ENCODE measurements at regions not wholly inside any gene's neighbourhood (a gene's known extent, or its start where the extent isn't known, plus 50 kb on each side); places are given as distances from the start of the nearest gene placed in this dataset.

DNA sequence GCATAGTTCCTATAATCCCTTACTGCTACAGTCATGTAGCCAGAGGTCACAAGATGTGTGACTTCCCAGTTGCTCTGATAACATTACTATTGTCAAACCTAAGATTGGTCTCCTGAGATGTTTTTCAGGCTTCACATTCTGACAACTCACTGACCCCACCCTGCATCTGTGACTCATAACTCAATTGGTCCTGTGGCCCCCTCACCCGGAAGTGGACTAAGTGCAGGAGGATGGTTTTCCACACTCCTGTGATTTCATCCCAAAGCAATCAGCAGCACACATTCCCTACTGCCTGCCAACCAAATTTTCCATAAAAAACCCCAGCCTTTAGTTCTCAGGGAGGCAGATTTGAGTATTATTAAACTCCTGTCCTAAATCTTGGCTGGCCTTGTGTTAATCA, 564.9 kb upstream of the ZNF385D start:
- no peak overlapping the region for H3K9ac ChIP-seq (ENCODE audit: low read depth, low read length, poor library complexity)
- WGBS, 2 donors (ENCODE audit: extremely low coverage in 2 of 2, insufficient read length in 2 of 2, insufficient replicate concordance in 1 of 2) = no CpG with 5 or more reads among the region's 1 CpG
- no peaks in the 10 kb centered on the region for H3K9me3 ChIP-seq (replicated peaks in 1 of 2; ENCODE audit: control insufficient read depth in 2 of 2, insufficient read depth in 1 of 2, low read depth in 1 of 2, low read length in 2 of 2)
- H3K4me3 ChIP-seq (ENCODE audit: low read length in 2 of 2) = no peak overlapping the region
- no peak overlapping the region for H3K4me2 ChIP-seq (ENCODE audit: insufficient read depth, low read length, poor library complexity, severe bottlenecking)
- H3K36me3 ChIP-seq (replicated peaks in 1 of 2; ENCODE audit: control insufficient read depth in 2 of 2, insufficient read depth in 2 of 2, low read length in 2 of 2) = no peaks in the 10 kb centered on the region
- no peak overlapping the region for H2AFZ ChIP-seq (ENCODE audit: low read length)
- no peaks in the 10 kb centered on the region for H3K79me1 ChIP-seq (ENCODE audit: low read depth, low read length)
- no peak overlapping the region for H2BK15ac ChIP-seq (ENCODE audit: low read length)
- H3K4me1 ChIP-seq (ENCODE audit: control insufficient read depth in 2 of 2, insufficient read depth in 1 of 2, low read depth in 1 of 2, low read length in 2 of 2) = no peaks in the 10 kb centered on the region
- H3K4ac ChIP-seq (ENCODE audit: low read length) = no peak overlapping the region
- H3K27ac ChIP-seq (replicated peaks; ENCODE audit: low read length) = no peak overlapping the region
- no peak overlapping the region for H3K23ac ChIP-seq (ENCODE audit: low read depth, low read length, poor library complexity)
- no peak overlapping the region for H4K8ac ChIP-seq (ENCODE audit: low read depth, low read length)
- H2BK120ac ChIP-seq (ENCODE audit: low read depth, low read length) = no peak overlapping the region
- H3K14ac ChIP-seq (ENCODE audit: low read length) = no peak overlapping the region
- no peak for DNase-seq (ENCODE audit: low spot score)
- H3K18ac ChIP-seq (ENCODE audit: low read length) = no peak overlapping the region
- no peak overlapping the region for H4K91ac ChIP-seq (ENCODE audit: low read depth, low read length, poor library complexity)
- H3K27me3 ChIP-seq (ENCODE audit: control insufficient read depth in 3 of 3, insufficient read depth in 3 of 3, low read depth in 1 of 3, low read length in 3 of 3) = no peaks in the 10 kb centered on the region
- no peak overlapping the region for H2BK12ac ChIP-seq (ENCODE audit: low read length)
- H2AK5ac ChIP-seq (ENCODE audit: low read depth, low read length) = no peak overlapping the region
- no peak overlapping the region for H2BK5ac ChIP-seq (ENCODE audit: low read length)

- H3K4me2 ChIP-seq (ENCODE audit: insufficient read depth, low read length, poor library complexity, severe bottlenecking) = no peak overlapping the region
- H3K27me3 ChIP-seq (ENCODE audit: control insufficient read depth in 3 of 3, insufficient read depth in 3 of 3, low read depth in 1 of 3, low read length in 3 of 3) = no peaks in the 10 kb centered on the region
- no peak overlapping the region for H4K8ac ChIP-seq (ENCODE audit: low read depth, low read length)
- no peak overlapping the region for H3K4me3 ChIP-seq (ENCODE audit: low read length in 2 of 2)
- H3K27ac ChIP-seq (replicated peaks; ENCODE audit: low read length) = no peak overlapping the region
- no peak overlapping the region for H2BK12ac ChIP-seq (ENCODE audit: low read length)
- WGBS, 2 donors (ENCODE audit: extremely low coverage in 2 of 2, insufficient read length in 2 of 2, insufficient replicate concordance in 1 of 2) = no CpG with 5 or more reads among the region's 5 CpGs
- H3K14ac ChIP-seq (ENCODE audit: low read length) = no peak overlapping the region
- no peak overlapping the region for H2BK5ac ChIP-seq (ENCODE audit: low read length)
- no peak overlapping the region for H3K23ac ChIP-seq (ENCODE audit: low read depth, low read length, poor library complexity)
- H3K79me1 ChIP-seq (ENCODE audit: low read depth, low read length) = no peaks in the 10 kb centered on the region
- no peak overlapping the region for H4K91ac ChIP-seq (ENCODE audit: low read depth, low read length, poor library complexity)
- no peak overlapping the region for H3K9ac ChIP-seq (ENCODE audit: low read depth, low read length, poor library complexity)
- H2BK120ac ChIP-seq (ENCODE audit: low read depth, low read length) = no peak overlapping the region
- H3K4ac ChIP-seq (ENCODE audit: low read length) = no peak overlapping the region
- no peak overlapping the region for H2BK15ac ChIP-seq (ENCODE audit: low read length)
- H3K36me3 ChIP-seq (replicated peaks in 1 of 2; ENCODE audit: control insufficient read depth in 2 of 2, insufficient read depth in 2 of 2, low read length in 2 of 2) = no peaks in the 10 kb centered on the region
- no peaks in the 10 kb centered on the region for H3K4me1 ChIP-seq (ENCODE audit: control insufficient read depth in 2 of 2, insufficient read depth in 1 of 2, low read depth in 1 of 2, low read length in 2 of 2)
- H3K9me3 ChIP-seq (replicated peaks in 1 of 2; ENCODE audit: control insufficient read depth in 2 of 2, insufficient read depth in 1 of 2, low read depth in 1 of 2, low read length in 2 of 2) = no peaks in the 10 kb centered on the region
- no peak for DNase-seq (ENCODE audit: low spot score)
- H3K18ac ChIP-seq (ENCODE audit: low read length) = no peak overlapping the region
- no peak overlapping the region for H2AFZ ChIP-seq (ENCODE audit: low read length)
- H2AK5ac ChIP-seq (ENCODE audit: low read depth, low read length) = no peak overlapping the region
These were observed 567.3 kb upstream of the ZNF385D start for GRCh38 chr3:22318325-22318724.

- H2AK5ac ChIP-seq (ENCODE audit: low read depth, low read length) = no peak overlapping the region
- H4K91ac ChIP-seq (ENCODE audit: low read depth, low read length, poor library complexity) = no peak overlapping the region
- no peak overlapping the region for H3K4me2 ChIP-seq (ENCODE audit: insufficient read depth, low read length, poor library complexity, severe bottlenecking)
- no peaks in the 10 kb centered on the region for H3K79me1 ChIP-seq (ENCODE audit: low read depth, low read length)
- H3K27ac ChIP-seq (replicated peaks; ENCODE audit: low read length) = no peak overlapping the region
- H3K4me3 ChIP-seq (ENCODE audit: low read length in 2 of 2) = no peak overlapping the region
- H3K4ac ChIP-seq (ENCODE audit: low read length) = no peak overlapping the region
- no peak overlapping the region for H4K8ac ChIP-seq (ENCODE audit: low read depth, low read length)
- H2BK15ac ChIP-seq (ENCODE audit: low read length) = no peak overlapping the region
- no peak overlapping the region for H2BK12ac ChIP-seq (ENCODE audit: low read length)
- no peak overlapping the region for H2BK120ac ChIP-seq (ENCODE audit: low read depth, low read length)
- no peak overlapping the region for H3K9ac ChIP-seq (ENCODE audit: low read depth, low read length, poor library complexity)
- no peaks in the 10 kb centered on the region for H3K9me3 ChIP-seq (replicated peaks in 1 of 2; ENCODE audit: control insufficient read depth in 2 of 2, insufficient read depth in 1 of 2, low read depth in 1 of 2, low read length in 2 of 2)
- no peak overlapping the region for H3K23ac ChIP-seq (ENCODE audit: low read depth, low read length, poor library complexity)
- no peak overlapping the region for H2AFZ ChIP-seq (ENCODE audit: low read length)
- no peaks in the 10 kb centered on the region for H3K36me3 ChIP-seq (replicated peaks in 1 of 2; ENCODE audit: control insufficient read depth in 2 of 2, insufficient read depth in 2 of 2, low read length in 2 of 2)
- no CpG with 5 or more reads among the region's 1 CpG for WGBS, 2 donors (ENCODE audit: extremely low coverage in 2 of 2, insufficient read length in 2 of 2, insufficient replicate concordance in 1 of 2)
- no peaks in the 10 kb centered on the region for H3K4me1 ChIP-seq (ENCODE audit: control insufficient read depth in 2 of 2, insufficient read depth in 1 of 2, low read depth in 1 of 2, low read length in 2 of 2)
- no peak for DNase-seq (ENCODE audit: low spot score)
- no peak overlapping the region for H3K18ac ChIP-seq (ENCODE audit: low read length)
- no peak overlapping the region for H2BK5ac ChIP-seq (ENCODE audit: low read length)
- H3K27me3 ChIP-seq (ENCODE audit: control insufficient read depth in 3 of 3, insufficient read depth in 3 of 3, low read depth in 1 of 3, low read length in 3 of 3) = no peaks in the 10 kb centered on the region
- no peak overlapping the region for H3K14ac ChIP-seq (ENCODE audit: low read length)
These were observed 568.4 kb upstream of the ZNF385D start for GRCh38 chr3:22319446-22319845.

GRCh38 chr3:22322861-22323260, 571.9 kb upstream of the ZNF385D start:
- DNase-seq (ENCODE audit: low spot score) = no peak
- H2AK5ac ChIP-seq (ENCODE audit: low read depth, low read length) = no peak overlapping the region
- no peak overlapping the region for H4K91ac ChIP-seq (ENCODE audit: low read depth, low read length, poor library complexity)
- no peak overlapping the region for H3K9ac ChIP-seq (ENCODE audit: low read depth, low read length, poor library complexity)
- H4K8ac ChIP-seq (ENCODE audit: low read depth, low read length) = no peak overlapping the region
- H3K9me3 ChIP-seq (replicated peaks in 1 of 2; ENCODE audit: control insufficient read depth in 2 of 2, insufficient read depth in 1 of 2, low read depth in 1 of 2, low read length in 2 of 2) = no peaks in the 10 kb centered on the region
- no peaks in the 10 kb centered on the region for H3K27me3 ChIP-seq (ENCODE audit: control insufficient read depth in 3 of 3, insufficient read depth in 3 of 3, low read depth in 1 of 3, low read length in 3 of 3)
- H3K36me3 ChIP-seq (replicated peaks in 1 of 2; ENCODE audit: control insufficient read depth in 2 of 2, insufficient read depth in 2 of 2, low read length in 2 of 2) = no peaks in the 10 kb centered on the region
- H2BK12ac ChIP-seq (ENCODE audit: low read length) = no peak overlapping the region
- no peak overlapping the region for H3K18ac ChIP-seq (ENCODE audit: low read length)
- no peak overlapping the region for H3K4me3 ChIP-seq (ENCODE audit: low read length in 2 of 2)
- H3K27ac ChIP-seq (replicated peaks; ENCODE audit: low read length) = no peak overlapping the region
- no peak overlapping the region for H2BK120ac ChIP-seq (ENCODE audit: low read depth, low read length)
- WGBS, 2 donors (ENCODE audit: extremely low coverage in 2 of 2, insufficient read length in 2 of 2, insufficient replicate concordance in 1 of 2) = no CpG with 5 or more reads among the region's 4 CpGs
- no peak overlapping the region for H3K4ac ChIP-seq (ENCODE audit: low read length)
- H3K23ac ChIP-seq (ENCODE audit: low read depth, low read length, poor library complexity) = no peak overlapping the region
- H3K4me2 ChIP-seq (ENCODE audit: insufficient read depth, low read length, poor library complexity, severe bottlenecking) = no peak overlapping the region
- H3K4me1 ChIP-seq (ENCODE audit: control insufficient read depth in 2 of 2, insufficient read depth in 1 of 2, low read depth in 1 of 2, low read length in 2 of 2) = no peaks in the 10 kb centered on the region
- no peak overlapping the region for H3K14ac ChIP-seq (ENCODE audit: low read length)
- no peak overlapping the region for H2BK5ac ChIP-seq (ENCODE audit: low read length)
- H2BK15ac ChIP-seq (ENCODE audit: low read length) = no peak overlapping the region
- no peaks in the 10 kb centered on the region for H3K79me1 ChIP-seq (ENCODE audit: low read depth, low read length)
- no peak overlapping the region for H2AFZ ChIP-seq (ENCODE audit: low read length)
